Fibroblast of peridontal ligament (primary cell): ENCODE measurements at regions not wholly inside any gene's neighbourhood (a gene's known extent, or its start where the extent isn't known, plus 50 kb on each side); places are given as distances from the start of the nearest gene placed in this dataset.

Source experiments
- DNase-seq: peaks from one replicate; pipeline ENCODE4 v3.0.0-alpha.2; 2010; ENCODE audit errors: extremely low read depth

- no peak for DNase-seq
These were observed 58.5 kb downstream of the PSMG1 start for GRCh38 chr21:39124681-39125251.

GRCh38 chr21:39123375-39123774 is 59.9 kb downstream of the PSMG1 start:
- DNase-seq = no peak

GRCh38 chr21:39121600-39122355 is 61.5 kb downstream of the PSMG1 start:
- peak; percentile 17 for DNase-seq

GRCh38 chr21:39120876-39121599 is 62.2 kb downstream of the PSMG1 start:
- no peak for DNase-seq

- no peak for DNase-seq
These were observed 63.4 kb downstream of the PSMG1 start for GRCh38 chr21:39119891-39120290.

GRCh38 chr21:39118604-39119215 is 64.5 kb downstream of the PSMG1 start:
- DNase-seq = no peak

GRCh38 chr21:39118061-39118460 is 65.2 kb downstream of the PSMG1 start:
- DNase-seq = no peak

- no peak for DNase-seq
These were observed 65.7 kb downstream of the PSMG1 start for GRCh38 chr21:39117440-39117970.

GRCh38 chr21:39116761-39117439 is 66.4 kb downstream of the PSMG1 start:
- no peak for DNase-seq

- DNase-seq = no peak
These were observed 67.5 kb downstream of the PSMG1 start for GRCh38 chr21:39115576-39116235.

GRCh38 chr21:39114871-39115575 is 68.2 kb downstream of the PSMG1 start:
- peak; percentile 30 for DNase-seq

GRCh38 chr21:39111931-39112550 is 71.2 kb downstream of the PSMG1 start:
- DNase-seq = peak; percentile 52

- peak; percentile 37 for DNase-seq
These were observed 72.8 kb downstream of the PSMG1 start for GRCh38 chr21:39110431-39110830.

GRCh38 chr21:39109596-39110210 is 73.5 kb downstream of the PSMG1 start:
- no peak for DNase-seq

GRCh38 chr21:39109163-39109530 is 74.1 kb downstream of the PSMG1 start:
- no peak for DNase-seq

- no peak for DNase-seq
These were observed 74.7 kb downstream of the PSMG1 start for GRCh38 chr21:39108291-39109162.

GRCh38 chr21:39107739-39108138 is 75.5 kb downstream of the PSMG1 start:
- no peak for DNase-seq

- no peak for DNase-seq
These were observed 76.3 kb downstream of the PSMG1 start for GRCh38 chr21:39106881-39107462.
